SKM-1 treated with dmso at 0.1 percent for 144 hours (cell line): ENCODE measurements at regions not wholly inside any gene's neighbourhood (a gene's known extent, or its start where the extent isn't known, plus 50 kb on each side); places are given as distances from the start of the nearest gene placed in this dataset.
"Not testable (repeated sequence)": the region's sequence is repeated elsewhere in the genome, so short reads cannot be mapped to it uniquely, and the experiment has no call there.

Source experiments
- DNase-seq: peaks from one replicate; lab custom pipeline; 2025; ENCODE audit not compliant: unreplicated experiment; lab: John Stamatoyannopoulos, UW

GRCh38 chr17:70426752-70427151, 257.4 kb downstream of the KCNJ2 start:
- no peak for DNase-seq

- no peak for DNase-seq
Observed at GRCh38 chr17:70434536-70435490, 265.5 kb downstream of the KCNJ2 start.

GRCh38 chr17:70437656-70438055, 268.3 kb downstream of the KCNJ2 start:
- DNase-seq = no peak

- no peak for DNase-seq
Observed at GRCh38 chr17:70446446-70446845, 277.1 kb downstream of the KCNJ2 start.

- DNase-seq = no peak
Observed at GRCh38 chr17:70447588-70447987, 278.3 kb downstream of the KCNJ2 start.

- DNase-seq = not testable (repeated sequence)
Observed at GRCh38 chr17:70453075-70453474, 283.7 kb downstream of the KCNJ2 start.

- no peak for DNase-seq
Observed at GRCh38 chr17:70454377-70454776, 285.0 kb downstream of the KCNJ2 start.

- DNase-seq = no peak
Observed at GRCh38 chr17:70454908-70455307, 285.6 kb downstream of the KCNJ2 start.

GRCh38 chr17:70464995-70465394, 295.7 kb downstream of the KCNJ2 start:
- DNase-seq = no peak

GRCh38 chr17:70468661-70469060, 299.3 kb downstream of the KCNJ2 start:
- DNase-seq = no peak

- DNase-seq = no peak
Observed at GRCh38 chr17:70473049-70473448, 303.7 kb downstream of the KCNJ2 start.

- no peak for DNase-seq
Observed at GRCh38 chr17:70476368-70476767, 307.0 kb downstream of the KCNJ2 start.

GRCh38 chr17:70478902-70479301, 309.6 kb downstream of the KCNJ2 start:
- no peak for DNase-seq

GRCh38 chr17:70479779-70480178, 310.4 kb downstream of the KCNJ2 start:
- DNase-seq = no peak

GRCh38 chr17:70483624-70484023, 314.3 kb downstream of the KCNJ2 start:
- DNase-seq = no peak

- DNase-seq = no peak
Observed at GRCh38 chr17:70484050-70484449, 314.7 kb downstream of the KCNJ2 start.

- DNase-seq = no peak
Observed at GRCh38 chr17:70484496-70484895, 315.2 kb downstream of the KCNJ2 start.

- DNase-seq = no peak
Observed at GRCh38 chr17:70492368-70492767, 323.0 kb downstream of the KCNJ2 start.

- no peak for DNase-seq
Observed at GRCh38 chr17:70493277-70493874, 324.0 kb downstream of the KCNJ2 start.

- DNase-seq = no peak
Observed at GRCh38 chr17:70498631-70499030, 329.3 kb downstream of the KCNJ2 start.

- DNase-seq = peak; percentile 50
Observed at GRCh38 chr17:70499067-70499786, 329.9 kb downstream of the KCNJ2 start.

- DNase-seq = no peak
Observed at GRCh38 chr17:70503449-70503848, 334.1 kb downstream of the KCNJ2 start.
